H1 (cell line): ENCODE measurements at regions not wholly inside any gene's neighbourhood (a gene's known extent, or its start where the extent isn't known, plus 50 kb on each side); places are given as distances from the start of the nearest gene placed in this dataset.

ENCODE experiments used
- CTCF ChIA-PET: fragments of 300-600 bp; sonication (Branson Sonifier 250); formaldehyde crosslinking; loops from one replicate; lab custom pipeline; 2021; ENCODE audit not compliant: partially characterized antibody; lab: Charles Lee
- POLR2A ChIA-PET: fragments of 300-600 bp; sonication (Branson Sonifier 250); formaldehyde crosslinking; loops from one replicate; lab custom pipeline; 2021; ENCODE audit warnings: inconsistent platforms; ENCODE audit not compliant: partially characterized antibody; lab: Charles Lee
- DNase-seq, 2 experiments: peaks; one replicate each; pipeline versions ENCODE4 v3.0.0 to v3.0.0-alpha.2; 2010 to 2022; ENCODE audit warnings: low spot score in 2 of 2, low read depth in 1 of 2, mixed read lengths in 1 of 2
- FAIRE-seq: peaks from 2 replicates; lab custom pipeline; 2011; peaks lifted over from hg19 to GRCh38; lab: Jason Lieb, UNC
- H2AFZ ChIP-seq: 2 replicates; pipeline ENCODE4 v1.8.1; 2012; ENCODE audit warnings: low read length, inconsistent platforms
- H2AK5ac ChIP-seq: 2 replicates; pipeline ENCODE4 v1.6.1; 2013; ENCODE audit warnings: low read depth, low read length
- H2BK120ac ChIP-seq: replicated peaks from 2 replicates; pipeline ENCODE3; 2013; ENCODE audit warnings: low read depth, low read length, inconsistent platforms
- H2BK12ac ChIP-seq: 2 replicates; pipeline ENCODE4 v1.6.1; 2013; ENCODE audit warnings: low read depth, low read length
- H2BK15ac ChIP-seq: 2 replicates; pipeline ENCODE4 v1.6.1; 2013; ENCODE audit warnings: low read length
- H2BK20ac ChIP-seq: 2 replicates; pipeline ENCODE4 v1.6.1; 2013; ENCODE audit warnings: low read length
- H2BK5ac ChIP-seq: 2 replicates; pipeline ENCODE4 v1.6.1; 2013; ENCODE audit warnings: low read depth, low read length
- H3K14ac ChIP-seq: 2 replicates; pipeline ENCODE4 v1.6.1; 2013; ENCODE audit warnings: inconsistent platforms; ENCODE audit not compliant: insufficient read length
- H3K18ac ChIP-seq: 2 replicates; pipeline ENCODE4 v1.6.1; 2013; ENCODE audit warnings: low read length; ENCODE audit errors: extremely low read depth
- H3K23ac ChIP-seq: 2 replicates; pipeline ENCODE4 v1.6.1; 2013; ENCODE audit warnings: inconsistent platforms; ENCODE audit not compliant: insufficient read length
- H3K23me2 ChIP-seq: 2 replicates; pipeline ENCODE4 v1.6.1; 2013; ENCODE audit warnings: low read depth, low read length
- H3K27ac ChIP-seq: 2 replicates; pipeline ENCODE4 v1.6.1; 2011; ENCODE audit warnings: low read depth, low read length, inconsistent platforms
- H3K27me3 ChIP-seq, 4 experiments: replicated peaks in 1 of 4; 1 replicate in 1 of 4; 2 replicates in 3 of 4; pipeline versions ENCODE4 v1.6.1 to v1.8.1; 2011 to 2013; ENCODE audit warnings: low read length in 3 of 4, mild to moderate bottlenecking in 3 of 4, inconsistent platforms in 2 of 4, mixed read lengths in 2 of 4, moderate library complexity in 1 of 4; ENCODE audit not compliant: control insufficient read depth in 3 of 4, insufficient read depth in 3 of 4; ENCODE audit errors: extremely low read depth in 1 of 4
- H3K36me3 ChIP-seq, 4 experiments: 2 replicates each; pipeline versions ENCODE4 v1.6.1 to v1.8.1; 2011 to 2013; ENCODE audit warnings: mild to moderate bottlenecking in 4 of 4, low read length in 3 of 4, moderate library complexity in 2 of 4, control low read depth in 1 of 4, inconsistent platforms in 1 of 4; ENCODE audit not compliant: insufficient read depth in 4 of 4, control insufficient read depth in 2 of 4
- H3K4ac ChIP-seq: replicated peaks from 2 replicates; pipeline ENCODE3; 2013; ENCODE audit warnings: low read length, low read depth, mixed read lengths, inconsistent platforms; ENCODE audit not compliant: insufficient read length
- H3K4me1 ChIP-seq, 4 experiments: replicated peaks in 1 of 4; 1 replicate in 1 of 4; 2 replicates in 3 of 4; pipeline versions ENCODE4 v1.6.1 to v1.8.1; 2011 to 2013; ENCODE audit warnings: low read length in 3 of 4, inconsistent platforms in 2 of 4, mixed read lengths in 1 of 4; ENCODE audit not compliant: insufficient read depth in 4 of 4, control insufficient read depth in 3 of 4
- H3K4me2 ChIP-seq, 2 experiments: 2 replicates each; pipeline versions ENCODE4 v1.6.1 to v1.8.1; 2011 to 2013; ENCODE audit warnings: low read depth in 2 of 2, low read length in 2 of 2, control low read depth in 1 of 2, inconsistent platforms in 1 of 2, mild to moderate bottlenecking in 1 of 2; ENCODE audit not compliant: insufficient read depth in 1 of 2
- H3K4me3 ChIP-seq, 4 experiments: fragments of 200-600, 300-600 bp in 1 of 4; sonication (generic), shearing (Covaris generic), sonication (Bioruptor Twin) in 1 of 4; 2 replicates each; pipeline versions ENCODE4 v1.5.1 to v1.8.1; 2011 to 2016; ENCODE audit warnings: low read length in 4 of 4, low read depth in 3 of 4, control low read depth in 2 of 4, inconsistent platforms in 2 of 4, mild to moderate bottlenecking in 2 of 4, mixed read lengths in 1 of 4, moderate library complexity in 1 of 4; ENCODE audit not compliant: insufficient read depth in 2 of 4; ENCODE audit errors: extremely low read depth in 1 of 4
- H3K56ac ChIP-seq: replicated peaks from 2 replicates; pipeline ENCODE3; 2013; ENCODE audit warnings: low read depth, mild to moderate bottlenecking, mixed read lengths, low read length, inconsistent platforms; ENCODE audit not compliant: insufficient read length
- H3K79me1 ChIP-seq: 2 replicates; pipeline ENCODE4 v1.6.1; 2013; ENCODE audit warnings: low read depth, low read length, control low read depth
- H3K79me2 ChIP-seq, 2 experiments: 2 replicates each; pipeline versions ENCODE4 v1.6.1 to v1.8.1; 2012 to 2013; ENCODE audit warnings: low read length in 2 of 2, mild to moderate bottlenecking in 2 of 2, inconsistent platforms in 1 of 2; ENCODE audit not compliant: insufficient read depth in 2 of 2, control insufficient read depth in 1 of 2
- H3K9ac ChIP-seq, 4 experiments: replicated peaks in 1 of 4; 1 replicate in 1 of 4; 2 replicates in 3 of 4; pipeline versions ENCODE4 v1.6.1 to v1.8.1; 2011 to 2013; ENCODE audit warnings: low read depth in 3 of 4, low read length in 3 of 4, control low read depth in 2 of 4, mild to moderate bottlenecking in 2 of 4, moderate library complexity in 2 of 4, inconsistent platforms in 1 of 4; ENCODE audit errors: extremely low read depth in 1 of 4
- H3K9me3 ChIP-seq, 2 experiments: 2 replicates each; pipeline versions ENCODE4 v1.6.1 to v1.8.1; 2012 to 2013; ENCODE audit warnings: mild to moderate bottlenecking in 2 of 2, moderate library complexity in 2 of 2, control low read depth in 1 of 2, inconsistent platforms in 1 of 2, low read depth in 1 of 2, low read length in 1 of 2, mixed read lengths in 1 of 2; ENCODE audit not compliant: insufficient read depth in 2 of 2
- H4K20me1 ChIP-seq, 2 experiments: replicated peaks in 1 of 2; 2 replicates each; pipeline versions ENCODE3 to v1.8.1; 2011 to 2013; ENCODE audit warnings: inconsistent platforms in 2 of 2, low read length in 2 of 2, mild to moderate bottlenecking in 1 of 2; ENCODE audit not compliant: insufficient read depth in 2 of 2, control insufficient read depth in 1 of 2
- H4K5ac ChIP-seq: 2 replicates; pipeline ENCODE4 v1.6.1; 2013; ENCODE audit warnings: low read length, low read depth, mixed read lengths, inconsistent platforms; ENCODE audit not compliant: insufficient read length
- H4K8ac ChIP-seq: 2 replicates; pipeline ENCODE4 v1.8.0; 2013; ENCODE audit warnings: mild to moderate bottlenecking, moderate library complexity, low read length, inconsistent platforms; ENCODE audit not compliant: insufficient read depth; ENCODE audit errors: extremely low read depth
- H4K91ac ChIP-seq: replicated peaks from 2 replicates; pipeline ENCODE3; 2013; ENCODE audit warnings: low read length, mixed read lengths, inconsistent platforms; ENCODE audit not compliant: insufficient read length
- ASH2L ChIP-seq: fragments of 200-600, 300-600 bp; sonication (generic); IDR thresholded peaks from one replicate; pipeline ENCODE4 v1.7.1; 2017; ENCODE audit warnings: low read length
- BACH1 ChIP-seq: IDR thresholded peaks from 2 replicates; pipeline ENCODE4 v1.6.1; 2012; ENCODE audit warnings: low read length, improper control_type of control experiment
- BRCA1 ChIP-seq: IDR thresholded peaks from 2 replicates; pipeline ENCODE4 v1.6.1; 2012; ENCODE audit warnings: low read depth, low read length, improper control_type of control experiment
- CBX5 ChIP-seq: fragments of 300-800, 300-1000 bp; sonication (generic); IDR thresholded peaks from 2 replicates; pipeline ENCODE4 v1.7.1; 2016; ENCODE audit warnings: antibody characterized with exemption, low read length, low read depth
- CREB1 ChIP-seq: IDR thresholded peaks from 2 replicates; pipeline ENCODE4 v1.6.1; 2012; ENCODE audit warnings: inconsistent platforms
- CTBP2 ChIP-seq: IDR thresholded peaks from 2 replicates; pipeline ENCODE4 v1.7.0; 2011; ENCODE audit warnings: borderline replicate concordance, mild to moderate bottlenecking, moderate library complexity, mixed read lengths, low read length; ENCODE audit not compliant: insufficient read depth, insufficient read length
- GABPA ChIP-seq: IDR thresholded peaks from 2 replicates; pipeline ENCODE4 v1.6.1; 2011; ENCODE audit warnings: mild to moderate bottlenecking, low read length, moderate library complexity, borderline replicate concordance; ENCODE audit not compliant: insufficient read depth
- JUND ChIP-seq: IDR thresholded peaks from 2 replicates; pipeline ENCODE4 v1.6.1; 2011; ENCODE audit warnings: mild to moderate bottlenecking, improper control_type of control experiment, low read length
- KDM5A ChIP-seq: fragments of 200-600 bp; IDR thresholded peaks from 2 replicates; pipeline ENCODE4 v1.7.1; 2012; ENCODE audit warnings: mild to moderate bottlenecking, low read length, inconsistent platforms, mixed read lengths
- POLR2A ChIP-seq, 2 experiments: IDR thresholded peaks; 1 replicate in 1 of 2; 2 replicates in 1 of 2; pipeline ENCODE4 v1.6.1; 2011; ENCODE audit warnings: low read depth in 2 of 2, low read length in 2 of 2, mild to moderate bottlenecking in 2 of 2; ENCODE audit errors: control extremely low read depth in 1 of 2
- RAD21 ChIP-seq, 2 experiments: IDR thresholded peaks in 1 of 2; conservative IDR thresholded peaks in 1 of 2; 2 replicates each; pipeline ENCODE4 v1.6.1; 2011; ENCODE audit warnings: low read depth in 2 of 2, low read length in 2 of 2, improper control_type of control experiment in 1 of 2, inconsistent platforms in 1 of 2, mild to moderate bottlenecking in 1 of 2, moderate library complexity in 1 of 2
- RBBP5 ChIP-seq: IDR thresholded peaks from 2 replicates; pipeline ENCODE4 v1.7.1; 2012; ENCODE audit warnings: low read depth, mild to moderate bottlenecking, inconsistent platforms, low read length, moderate library complexity, borderline replicate concordance
- RFX5 ChIP-seq: IDR thresholded peaks from 2 replicates; pipeline ENCODE4 v1.6.1; 2011; ENCODE audit warnings: low read depth, low read length, improper control_type of control experiment, borderline replicate concordance
- SIX5 ChIP-seq: IDR thresholded peaks from 2 replicates; pipeline ENCODE4 v1.6.1; 2011; ENCODE audit warnings: mild to moderate bottlenecking, low read depth, low read length
- SP2 ChIP-seq: IDR thresholded peaks from 2 replicates; pipeline ENCODE4 v1.6.1; 2012; ENCODE audit warnings: mild to moderate bottlenecking, low read length, inconsistent platforms
- TBP ChIP-seq: IDR thresholded peaks from 2 replicates; pipeline ENCODE4 v1.6.1; 2011; ENCODE audit warnings: low read depth, low read length, improper control_type of control experiment
- TCF12 ChIP-seq: IDR thresholded peaks from 2 replicates; pipeline ENCODE4 v1.6.1; 2011; ENCODE audit warnings: low read depth, mild to moderate bottlenecking, low read length
- WGBS, 2 experiments: shearing (Covaris generic) in 1 of 2; methylation state at CpG; one replicate each; pipeline versions ENCODE4 v1.1.6 to v1.1.7; 2013 to 2015; ENCODE audit warnings: low lambda C conversion rate in 2 of 2, mixed read lengths in 2 of 2, inconsistent platforms in 1 of 2, low coverage in 1 of 2, missing lambda C conversion rate in 1 of 2; ENCODE audit not compliant: insufficient replicate concordance in 2 of 2, insufficient coverage in 1 of 2, insufficient read length in 1 of 2; ENCODE audit errors: extremely low coverage in 1 of 2, missing lambda C conversion rate in 1 of 2; 5-methylcytosine and 5-hydroxymethylcytosine counted together

- FAIRE-seq: no peak
- H3K4ac ChIP-seq: no peak overlapping the region
- H3K56ac ChIP-seq: no peak overlapping the region
- H3K9me3 ChIP-seq: no peaks in the 10 kb centered on the region
- H2BK15ac ChIP-seq: no peak overlapping the region
- H4K8ac ChIP-seq: no peak overlapping the region
- H2BK5ac ChIP-seq: no peak overlapping the region
- DNase-seq: no peak
- no peak overlapping the region for H3K14ac ChIP-seq
- 76% methylated on average over 4 of the region's 4 CpGs; no CpG with 5 or more reads in 1 of the 2 experiments for WGBS, 2 experiments
- no peak overlapping the region for H2AK5ac ChIP-seq
- H3K4me3 ChIP-seq: no peak overlapping the region
- no peak overlapping the region for H3K23ac ChIP-seq
- no peak overlapping the region for H2AFZ ChIP-seq
- no peaks in the 10 kb centered on the region for H3K79me1 ChIP-seq
- no peaks in the 10 kb centered on the region; a peak in 1 of 7 replicates for H3K27me3 ChIP-seq
- no peak overlapping the region for H2BK12ac ChIP-seq
- no peak overlapping the region for H4K91ac ChIP-seq
- no peak overlapping the region for H4K5ac ChIP-seq
- H2BK20ac ChIP-seq: no peak overlapping the region
- H4K20me1 ChIP-seq: no peaks in the 10 kb centered on the region
- 0 out of 7 replicates have a peak, but pooled peaks cover 0 to 3% (median 0%) of the 10 kb centered on the region in 4 experiments for H3K4me1 ChIP-seq
- H3K9ac ChIP-seq: no peak overlapping the region
- no peaks in the 10 kb centered on the region for H3K23me2 ChIP-seq
- no peaks in the 10 kb centered on the region for H3K36me3 ChIP-seq
- POLR2A ChIA-PET: no interaction called here
- no peak overlapping the region for H3K27ac ChIP-seq
- H2BK120ac ChIP-seq: no peak overlapping the region
- no peaks in the 10 kb centered on the region for H3K79me2 ChIP-seq
- H3K4me2 ChIP-seq: no peak overlapping the region
- TF ChIP-seq JUND (no peak), GABPA (no peak), KDM5A (no peak), BACH1 (no peak), POLR2A (IDR thresholded peaks at IDR 0.05; ENCODE audit: control extremely low read depth in 1 of 2, low read depth in 2 of 2, low read length in 2 of 2) (no peak), TBP (no peak), TCF12 (no peak), BRCA1 (no peak), ASH2L (no peak), CBX5 (no peak), RBBP5 (no peak), CTBP2 (no peak), SIX5 (no peak), CREB1 (no peak), RFX5 (no peak), SP2 (no peak), RAD21 (IDR thresholded peaks at IDR 0.05 in 1 of 2, conservative IDR thresholded peaks at IDR 0.05 in 1 of 2; ENCODE audit: low read depth in 2 of 2, low read length in 2 of 2) (no peak)
- CTCF ChIA-PET: interaction anchor here (1.1 to 1.3 kb wide), 2 partner anchors 10 to 20 kb away, joined by 5 to 6 read pairs; no protein-coding TSS in a partner anchor
- no peak overlapping the region for H3K18ac ChIP-seq
These were observed 126.2 kb upstream of the ETS2 start for GRCh38 chr21:38679534-38679933.
